ENCODE measurements at regions not wholly inside any gene's neighbourhood (a gene's known extent, or its start where the extent isn't known, plus 50 kb on each side); places are given as distances from the start of the nearest gene placed in this dataset.

GRCh38 chr14:55800156-55800785 lies 220.3 kb downstream of the KTN1 start:
- intact Hi-C loops (cut with DNase I) = no loop called here
- DNase-seq (ENCODE audit: missing footprints) = no peak
- no peak for ATAC-seq

DNA sequence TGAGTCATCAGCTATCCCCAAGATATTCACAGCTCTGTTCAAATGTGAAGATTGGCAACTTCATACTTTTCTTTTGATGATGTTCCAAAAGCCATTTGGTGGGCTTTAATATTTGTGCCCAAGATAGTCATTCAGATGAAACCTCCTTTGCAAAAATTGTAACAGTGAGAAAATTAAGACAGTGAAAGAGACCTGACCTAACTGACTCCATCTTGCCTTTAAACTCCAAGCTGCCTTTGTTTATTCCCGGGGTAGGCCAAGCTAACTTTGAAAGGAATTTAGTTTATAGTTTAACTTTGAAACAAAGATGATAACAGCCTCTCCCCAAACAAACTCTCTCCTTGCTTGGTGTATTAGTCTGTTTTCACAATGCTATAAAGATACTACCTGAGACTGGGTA lies 221.1 kb downstream of the KTN1 start:
- DNase-seq (ENCODE audit: missing footprints) (no peak), ATAC-seq (no peak)
- intact Hi-C loops (cut with DNase I) = no loop called here

- no peak for ATAC-seq
- intact Hi-C loops (cut with DNase I) = no loop called here
- DNase-seq (ENCODE audit: missing footprints) = no peak
Observed at GRCh38 chr14:55802986-55803872, 223.2 kb downstream of the KTN1 start.

DNA sequence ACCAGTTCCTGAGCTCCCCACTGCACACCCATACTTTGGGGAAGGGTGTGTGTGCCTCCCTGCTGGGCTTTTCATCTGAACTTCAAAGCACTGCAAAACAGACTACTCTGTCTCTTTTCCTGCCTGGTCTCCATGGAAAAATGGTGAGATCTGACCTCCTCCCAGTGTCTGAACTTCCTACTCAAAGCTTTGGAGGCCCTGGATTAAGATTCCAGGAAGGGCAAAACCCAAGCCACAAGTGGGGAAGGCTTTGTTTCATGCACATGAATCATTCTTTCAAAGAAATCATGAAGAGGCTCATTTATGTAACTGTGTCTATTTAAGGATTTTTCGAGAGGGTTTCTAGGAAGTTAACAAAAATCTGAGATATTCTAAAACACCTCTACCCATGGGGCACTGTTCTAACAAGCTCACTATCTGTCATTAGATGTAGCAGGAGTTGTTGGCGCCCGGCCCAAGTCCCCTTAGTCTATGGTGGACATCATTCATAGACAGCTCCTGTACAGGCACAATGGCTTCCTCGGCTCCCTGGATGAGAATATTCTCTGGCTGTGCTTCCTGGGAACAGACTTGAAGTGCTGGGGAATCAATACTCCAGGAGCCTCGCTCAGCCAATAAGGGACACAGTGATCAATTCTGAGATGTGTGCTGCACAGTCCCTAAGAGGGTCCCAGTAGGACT lies 224.0 kb downstream of the KTN1 start:
- intact Hi-C loops (cut with DNase I) = no loop called here
- ATAC-seq (no peak), DNase-seq (ENCODE audit: missing footprints) (no peak)

DNA sequence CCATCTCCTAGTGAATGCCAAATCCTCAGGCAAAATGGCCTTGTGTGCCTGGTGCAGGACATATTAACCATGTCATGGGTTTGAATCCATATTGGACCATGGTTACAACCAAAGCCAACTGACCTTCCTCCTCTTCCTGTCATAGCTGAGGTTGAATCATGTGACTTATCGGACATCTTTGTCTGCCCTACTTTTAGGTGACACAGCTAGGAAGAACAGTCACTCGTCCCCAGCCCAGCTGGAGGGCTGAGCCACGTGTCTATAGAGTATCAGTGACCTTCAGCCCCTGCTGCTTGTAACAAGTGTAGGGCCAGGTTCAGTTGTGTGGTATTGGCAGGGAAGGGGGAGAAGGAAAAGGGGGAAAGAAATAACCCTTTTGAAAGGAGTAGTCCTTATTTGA lies 225.2 kb downstream of the KTN1 start:
- ATAC-seq = no peak
- no peak for DNase-seq (ENCODE audit: missing footprints)
- intact Hi-C loops (cut with DNase I) = no loop called here

GRCh38 chr14:55807053-55807880 lies 227.3 kb downstream of the KTN1 start:
- ATAC-seq = peak; percentile 99
- peak; percentile 84 for DNase-seq (ENCODE audit: missing footprints)
- intact Hi-C loops (cut with DNase I) = no loop called here

- ATAC-seq (no peak), DNase-seq (ENCODE audit: missing footprints) (no peak)
- intact Hi-C loops (cut with DNase I) = no loop called here
Observed at GRCh38 chr14:55807881-55808379, 227.9 kb downstream of the KTN1 start.

GRCh38 chr14:55813630-55814029 lies 233.6 kb downstream of the KTN1 start:
- intact Hi-C loops (cut with DNase I) = no loop called here
- DNase-seq (ENCODE audit: missing footprints) = no peak
- no peak for ATAC-seq

DNA sequence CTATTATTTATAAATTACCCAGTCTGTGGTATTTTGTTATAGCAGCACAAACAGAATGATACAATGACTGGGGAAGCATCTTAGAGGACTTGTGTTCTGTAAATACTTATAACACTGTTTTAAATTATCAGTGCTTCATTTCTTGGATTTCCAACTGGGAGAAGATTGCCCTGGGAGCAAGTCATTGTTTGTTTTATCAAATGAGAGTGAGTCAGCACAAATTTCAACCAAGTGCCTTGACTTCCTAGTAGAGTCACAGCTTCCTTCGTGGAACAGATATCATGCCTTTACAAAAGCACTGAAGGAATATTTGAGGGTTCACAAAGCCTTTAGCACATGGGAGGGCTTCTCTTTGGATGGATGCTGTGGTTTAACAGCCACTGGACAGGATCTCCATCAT lies 234.1 kb downstream of the KTN1 start:
- DNase-seq (ENCODE audit: missing footprints) (no peak), ATAC-seq (no peak)
- intact Hi-C loops (cut with DNase I) = no loop called here

DNA sequence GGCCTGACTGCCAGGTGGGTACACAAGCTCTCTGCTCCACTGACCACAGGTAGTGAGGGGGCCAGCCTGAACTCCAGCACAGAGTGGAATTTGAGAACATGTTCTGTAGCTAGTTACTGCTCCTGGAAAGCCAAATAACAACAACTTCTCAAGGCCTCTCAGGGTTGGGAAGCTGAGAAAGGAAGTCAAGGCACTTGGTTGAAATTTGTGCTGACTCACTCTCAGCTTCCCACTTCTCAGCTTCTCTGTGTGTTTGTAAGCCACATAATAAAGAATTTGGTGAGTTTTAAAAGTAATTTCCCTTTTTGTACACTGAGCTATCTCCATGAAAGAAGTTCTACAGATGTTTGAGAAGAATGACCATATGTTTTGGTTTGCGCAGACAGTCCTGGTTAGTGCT lies 234.9 kb downstream of the KTN1 start:
- intact Hi-C loops (cut with DNase I) = no loop called here
- ATAC-seq (no peak), DNase-seq (ENCODE audit: missing footprints) (no peak)

DNA sequence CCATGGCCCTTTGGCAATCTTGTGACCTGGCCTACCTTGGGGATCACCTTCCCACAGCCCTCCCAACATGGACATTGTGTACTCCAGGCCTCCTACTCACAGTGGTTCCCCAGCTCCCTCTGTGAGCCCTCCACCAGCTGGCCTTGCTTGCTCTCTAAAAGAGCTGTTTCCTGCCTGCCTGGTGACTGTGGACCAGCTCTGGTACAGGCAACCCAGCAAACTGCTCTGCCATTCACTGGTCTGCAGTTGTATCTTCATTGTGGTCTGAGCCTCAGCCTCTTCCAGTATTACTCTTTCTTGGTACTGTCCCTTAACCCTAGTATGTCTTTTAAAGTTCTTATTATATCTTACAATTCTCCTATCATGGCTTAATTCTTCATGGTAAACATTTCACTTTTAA lies 236.2 kb downstream of the KTN1 start:
- no peak for DNase-seq (ENCODE audit: missing footprints)
- intact Hi-C loops (cut with DNase I) = no loop called here
- no peak for ATAC-seq

- intact Hi-C loops (cut with DNase I) = no loop called here
Observed at GRCh38 chr14:55819610-55820304, 239.8 kb downstream of the KTN1 start.

GRCh38 chr14:55822906-55823305 lies 242.9 kb downstream of the KTN1 start:
- intact Hi-C loops (cut with DNase I) = no loop called here
- no peak for ATAC-seq
- DNase-seq (ENCODE audit: missing footprints) = no peak

More at GRCh38 chr14:55819610-55820304, 239.8 kb downstream of the KTN1 start:
- DNase-seq (ENCODE audit: missing footprints) (no peak), ATAC-seq (no peak)

GRCh38 chr14:55832122-55832911 lies 252.3 kb downstream of the KTN1 start:
- intact Hi-C loops (cut with DNase I) = no loop called here
- ATAC-seq (no peak), DNase-seq (ENCODE audit: missing footprints) (no peak)

DNA sequence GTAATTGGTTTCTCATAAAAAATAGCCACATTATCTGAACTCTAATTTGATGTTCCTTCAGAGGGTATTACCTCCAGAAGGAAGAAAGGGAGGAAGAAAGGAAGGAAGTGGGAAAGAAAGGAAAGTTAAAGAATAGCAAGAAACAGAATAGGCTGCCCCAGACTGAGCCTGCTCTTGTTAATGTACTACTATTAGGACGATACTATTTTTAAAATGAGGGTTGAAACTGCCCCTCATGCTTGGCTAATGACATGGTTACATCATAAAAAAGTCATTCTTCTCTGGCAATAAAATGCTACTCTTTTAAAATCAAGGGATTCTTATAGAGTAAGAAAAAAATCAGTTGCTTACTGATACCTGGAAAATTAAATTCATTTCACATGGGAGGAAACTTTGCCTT lies 253.0 kb downstream of the KTN1 start:
- no peak for ATAC-seq
- no peak for DNase-seq (ENCODE audit: missing footprints)
- intact Hi-C loops (cut with DNase I) = no loop called here

DNA sequence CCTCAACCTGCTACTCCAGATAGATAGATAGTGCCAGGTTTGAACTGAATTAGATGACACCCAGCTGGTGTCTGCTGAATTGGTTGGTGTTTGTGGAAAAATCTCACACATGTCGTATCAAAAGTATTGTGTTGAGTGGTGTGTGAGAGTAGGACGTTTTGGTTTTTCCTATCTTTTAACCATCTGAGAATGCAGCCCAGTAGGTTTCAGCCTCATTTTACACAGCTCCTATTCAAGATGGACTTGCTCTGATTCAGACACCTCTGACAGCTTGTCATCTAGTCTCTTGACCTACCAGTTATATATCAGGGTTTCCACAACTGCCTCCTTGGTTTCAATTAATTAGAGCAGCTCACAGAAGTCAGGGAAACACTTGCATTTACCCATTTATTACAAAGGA lies 254.4 kb downstream of the KTN1 start:
- intact Hi-C loops (cut with DNase I) = no loop called here
- ATAC-seq (no peak), DNase-seq (ENCODE audit: missing footprints) (no peak)

DNA sequence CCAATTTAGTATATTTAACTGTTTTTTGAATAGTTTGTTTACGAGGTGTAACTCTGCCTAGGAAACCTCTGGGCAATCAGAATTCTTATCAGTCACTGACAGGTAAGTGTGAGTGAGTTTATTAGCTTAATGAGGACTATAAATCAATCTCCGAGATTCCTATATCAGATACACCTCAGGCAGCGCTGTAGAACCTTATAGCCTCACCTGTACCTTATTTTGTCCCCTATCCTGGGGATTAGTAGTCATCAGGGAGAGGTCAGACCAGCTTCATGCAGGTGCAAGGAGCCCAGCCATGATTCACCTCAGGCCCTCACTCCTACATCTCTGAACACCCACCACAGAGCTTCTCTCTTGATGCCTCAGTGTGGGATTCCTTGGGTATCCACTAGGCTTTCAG lies 256.0 kb downstream of the KTN1 start:
- ATAC-seq (no peak), DNase-seq (ENCODE audit: missing footprints) (no peak)
- intact Hi-C loops (cut with DNase I) = no loop called here

DNA sequence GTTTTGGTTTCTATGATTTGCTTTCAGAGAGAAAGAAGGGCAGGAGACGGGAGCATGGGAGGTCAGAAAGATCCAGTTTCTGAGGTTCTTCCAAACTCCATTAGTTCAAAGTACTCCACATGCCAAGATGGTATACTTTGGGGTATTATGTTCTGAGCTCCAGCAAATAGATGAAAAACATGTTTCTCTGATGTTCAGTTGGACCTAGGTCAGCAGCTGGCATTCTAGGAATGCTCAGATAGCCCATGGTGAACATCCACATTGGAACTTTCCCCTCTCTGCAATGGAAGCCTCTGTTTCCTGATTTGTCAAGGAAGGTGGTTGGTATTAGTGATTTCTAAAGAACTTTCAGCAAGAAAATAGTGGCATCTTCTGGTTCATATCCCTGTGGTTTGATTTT lies 257.5 kb downstream of the KTN1 start:
- intact Hi-C loops (cut with DNase I) = no loop called here
- DNase-seq (ENCODE audit: missing footprints) = no peak
- no peak for ATAC-seq

Data from Right ventricle myocardium inferior (tissue), 1 donor.